SW480 (cell line): ENCODE measurements at regions not wholly inside any gene's neighbourhood (a gene's known extent, or its start where the extent isn't known, plus 50 kb on each side); places are given as distances from the start of the nearest gene placed in this dataset.
"Not testable (repeated sequence)": the region's sequence is repeated elsewhere in the genome, so short reads cannot be mapped to it uniquely, and the experiment has no call there.

Experiments used
- DNase-seq: peaks from one replicate; pipeline ENCODE4 v3.0.0-alpha.2; 2016; ENCODE audit warnings: low spot score

- no peak for DNase-seq
Measured at GRCh38 chr3:137615659-137616418, 148.3 kb upstream of the SOX14 start.

GRCh38 chr3:137641879-137642704 lies 122.0 kb upstream of the SOX14 start:
- no peak for DNase-seq

- peak; percentile 87 for DNase-seq
Measured at GRCh38 chr3:137642831-137643230, 121.3 kb upstream of the SOX14 start.

- no peak for DNase-seq
Measured at GRCh38 chr3:137647179-137647578, 116.9 kb upstream of the SOX14 start.

- DNase-seq = no peak
Measured at GRCh38 chr3:137669519-137670060, 94.5 kb upstream of the SOX14 start.

GRCh38 chr3:137687181-137687879 lies 76.8 kb upstream of the SOX14 start:
- no peak for DNase-seq

GRCh38 chr3:137692803-137693431 lies 71.2 kb upstream of the SOX14 start:
- DNase-seq = peak; percentile 66

- DNase-seq = no peak
Measured at GRCh38 chr3:137693791-137694190, 70.3 kb upstream of the SOX14 start.

GRCh38 chr3:137694836-137695235 lies 69.3 kb upstream of the SOX14 start:
- DNase-seq = no peak

- no peak for DNase-seq
Measured at GRCh38 chr3:137695351-137695750, 68.8 kb upstream of the SOX14 start.

- DNase-seq = peak; percentile 33
Measured at GRCh38 chr3:137709011-137709601, 55.0 kb upstream of the SOX14 start.

GRCh38 chr3:137713965-137714364 lies 50.1 kb upstream of the SOX14 start:
- DNase-seq = not testable (repeated sequence)
